DMS53 treated with DMSO at 0.1 percent for 48 hours (cell line): ENCODE measurements at regions not wholly inside any gene's neighbourhood (a gene's known extent, or its start where the extent isn't known, plus 50 kb on each side); places are given as distances from the start of the nearest gene placed in this dataset.

Experiments used
- DNase-seq: peaks from one replicate; lab custom pipeline; 2025; ENCODE audit not compliant: unreplicated experiment; lab: John Stamatoyannopoulos, UW

DNA sequence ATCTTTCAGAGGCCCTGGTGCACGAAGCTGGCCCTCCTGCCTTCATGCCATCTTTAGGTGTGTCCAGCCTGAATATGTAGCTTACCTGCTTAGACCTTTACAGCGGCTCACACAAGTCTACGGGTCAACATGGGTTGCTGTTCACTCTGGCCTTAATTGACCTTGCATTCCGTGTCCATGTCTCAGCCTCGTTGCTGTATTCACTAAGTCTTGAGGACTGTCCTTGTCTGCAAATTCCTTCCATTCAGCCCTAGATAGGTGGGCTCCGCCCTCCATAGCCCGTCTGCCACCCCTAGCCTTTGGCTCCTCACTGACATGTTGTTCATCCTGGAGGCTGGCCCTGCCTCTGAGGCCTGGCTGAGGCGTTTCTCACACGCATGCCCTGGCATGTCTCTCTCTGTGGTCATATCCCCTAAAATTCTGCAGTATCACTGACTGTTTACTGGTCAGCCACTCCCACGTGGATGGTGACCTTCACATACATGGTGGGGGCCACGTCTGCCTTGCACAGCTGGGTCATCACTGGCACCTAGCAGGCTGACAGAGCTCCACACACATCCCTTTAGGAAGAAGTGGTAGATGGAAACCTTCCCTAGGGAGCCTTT, 394.1 kb upstream of the MKI67 start:
- DNase-seq, result no peak

DNA sequence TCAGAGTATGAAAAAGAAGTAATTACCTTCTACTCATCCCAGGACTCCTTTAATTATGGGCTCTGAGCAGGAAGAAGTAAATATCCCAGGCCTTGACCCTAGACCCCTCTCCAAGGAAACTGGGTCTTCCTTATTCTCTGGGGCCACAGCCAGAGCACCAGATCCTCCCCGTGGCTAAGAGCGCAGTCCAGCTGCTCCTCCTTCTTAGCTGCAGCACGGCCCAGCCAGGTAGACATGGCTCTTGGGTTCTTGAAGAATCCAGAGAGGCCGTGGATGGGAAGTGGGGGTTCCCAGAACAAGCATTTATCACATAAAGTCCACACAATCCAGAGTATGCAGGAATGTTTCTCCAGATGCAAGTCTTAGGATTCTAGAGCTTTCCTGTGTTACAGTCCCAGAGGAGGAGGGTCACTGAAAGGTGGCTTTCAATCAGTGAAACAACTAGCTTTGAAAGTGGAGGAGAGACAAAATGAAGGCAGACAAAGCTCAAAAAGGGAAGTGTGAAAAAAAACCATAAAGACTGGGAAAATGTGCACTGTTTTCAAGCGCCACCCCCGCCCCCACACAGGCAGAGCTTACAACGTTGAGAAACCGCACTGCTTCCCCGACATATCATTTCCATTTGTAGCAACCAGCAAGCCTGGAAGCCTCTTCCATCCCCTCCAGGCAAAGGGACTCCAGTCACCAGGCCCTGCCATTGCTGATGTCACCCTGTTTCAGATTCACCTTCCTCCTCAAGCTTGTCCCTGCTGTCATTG, 396.5 kb upstream of the MKI67 start:
- DNase-seq, result no peak

DNA sequence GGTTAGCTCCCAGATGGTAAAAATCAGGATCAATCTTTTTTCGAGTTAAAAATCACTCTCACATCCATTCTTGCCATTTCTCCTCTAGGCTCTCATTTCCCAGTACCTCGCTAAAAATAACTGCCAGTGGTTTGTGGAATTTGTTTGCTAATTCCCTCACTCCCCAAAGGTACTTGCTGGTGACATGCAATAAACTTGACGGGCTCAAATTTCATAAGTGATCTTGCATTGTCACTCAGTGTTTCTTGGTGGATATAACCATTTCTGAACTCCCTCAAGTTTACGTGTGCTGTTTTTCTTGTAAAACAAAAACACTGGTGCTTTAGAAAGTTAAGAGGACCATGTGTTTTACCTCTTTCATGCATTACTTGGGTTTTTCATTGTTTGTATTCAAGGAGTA, 399.2 kb upstream of the MKI67 start:
- no peak for DNase-seq

DNA sequence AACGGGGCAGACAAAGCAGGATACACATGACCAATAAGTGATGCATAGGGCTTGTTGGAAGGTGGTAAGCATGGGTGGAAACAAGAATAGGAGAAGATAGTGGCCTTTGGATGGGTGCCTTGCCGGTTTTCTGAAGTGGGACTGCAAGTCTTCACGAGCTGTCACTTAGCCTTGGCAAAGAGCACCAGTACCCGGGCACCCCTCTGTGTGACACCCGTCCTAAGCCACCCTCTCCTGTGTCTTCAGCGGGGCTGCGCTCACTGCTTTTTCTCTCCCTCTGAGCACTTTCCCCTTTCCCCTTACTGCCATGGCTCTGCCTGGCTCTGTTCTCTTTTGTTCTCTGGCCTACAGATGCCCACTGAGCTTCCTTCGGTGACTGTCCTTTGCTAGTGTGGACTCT, 399.7 kb upstream of the MKI67 start:
- no peak for DNase-seq

DNA sequence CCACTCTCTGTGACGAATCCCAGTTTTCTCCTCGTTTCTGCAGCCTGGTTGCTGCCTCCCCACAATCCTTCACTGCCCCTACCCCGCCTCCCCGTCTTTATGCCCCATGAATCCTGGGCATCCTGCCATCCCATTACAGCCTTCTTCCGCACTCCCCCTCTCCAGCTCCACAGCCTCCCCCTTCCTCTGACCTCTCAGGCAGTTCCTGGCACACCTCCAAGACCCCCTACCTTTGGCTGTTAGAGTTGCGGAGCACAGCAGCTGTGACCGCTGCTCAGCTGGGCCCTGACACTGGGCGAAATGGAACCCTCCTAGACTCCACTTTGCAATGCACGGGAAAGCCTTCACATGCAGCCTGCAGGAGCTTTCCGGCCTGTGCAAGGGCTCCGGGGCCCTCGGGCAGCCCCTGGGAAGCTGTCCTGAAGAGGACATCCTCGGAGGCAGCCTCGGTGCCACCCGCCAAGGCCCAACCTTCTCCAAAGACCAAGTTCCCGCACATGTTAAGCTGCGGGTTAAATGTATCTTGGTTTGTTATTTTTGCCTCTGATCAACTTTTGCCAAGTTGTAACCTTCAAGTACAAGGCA, 400.7 kb upstream of the MKI67 start:
- DNase-seq, result no peak

DNA sequence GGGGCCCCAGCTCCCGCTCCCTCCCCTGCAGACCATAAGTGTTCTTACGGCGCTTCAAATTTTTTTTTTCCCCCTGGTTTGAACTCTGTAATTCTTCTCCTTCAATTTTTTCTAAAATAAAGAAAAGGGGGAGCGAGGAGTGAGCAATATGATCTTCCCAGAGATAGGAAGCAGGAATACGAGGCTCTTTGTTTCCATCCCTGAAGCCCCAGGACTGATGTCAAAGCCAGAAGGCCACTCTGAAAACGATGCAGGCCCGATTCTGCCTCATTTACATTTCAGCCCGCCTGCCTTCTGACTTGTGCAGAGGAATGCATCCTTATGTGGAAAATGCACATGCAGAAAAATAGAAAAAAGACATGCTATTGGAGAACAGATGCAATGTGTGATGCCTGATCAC, 401.5 kb upstream of the MKI67 start:
- no peak for DNase-seq

DNA sequence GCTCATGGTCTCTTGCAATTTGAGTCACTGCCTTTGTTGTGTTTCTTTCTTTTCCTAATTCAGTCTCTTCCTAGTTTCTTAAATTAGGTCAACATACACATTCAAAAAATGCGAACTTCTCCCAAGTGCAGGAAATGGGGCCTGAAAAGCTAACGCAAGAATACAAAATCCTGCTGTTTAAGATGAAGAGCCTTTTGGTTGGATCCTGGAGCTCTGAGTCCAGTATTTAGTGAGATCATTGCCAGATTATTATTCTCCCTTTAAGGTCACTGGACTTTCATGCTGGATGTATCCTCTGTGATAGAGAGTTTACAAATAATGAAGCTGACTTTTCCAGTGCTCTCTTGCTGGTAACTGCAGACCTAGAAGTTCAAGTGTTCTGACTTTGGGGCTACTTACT, 401.9 kb upstream of the MKI67 start:
- DNase-seq, result no peak

DNA sequence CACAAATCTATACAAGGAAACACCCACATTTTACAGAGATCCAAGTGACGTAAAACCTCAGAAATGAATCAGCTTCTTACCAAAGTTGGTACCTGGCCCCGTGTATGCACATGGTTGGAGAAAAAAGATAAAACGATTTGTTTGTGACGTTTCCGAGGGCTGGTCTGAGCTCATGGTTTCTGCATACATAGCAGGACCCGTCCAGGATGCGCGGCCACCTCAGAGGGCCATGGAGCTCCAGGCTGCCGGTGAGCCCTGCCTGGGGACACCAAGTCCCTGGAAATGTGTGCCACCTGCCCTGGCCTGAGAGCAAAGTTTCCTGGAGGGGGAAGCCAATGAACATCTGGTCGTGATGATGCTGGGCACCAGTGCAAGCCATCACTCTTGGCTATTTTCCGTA, 402.6 kb upstream of the MKI67 start:
- no peak for DNase-seq

DNA sequence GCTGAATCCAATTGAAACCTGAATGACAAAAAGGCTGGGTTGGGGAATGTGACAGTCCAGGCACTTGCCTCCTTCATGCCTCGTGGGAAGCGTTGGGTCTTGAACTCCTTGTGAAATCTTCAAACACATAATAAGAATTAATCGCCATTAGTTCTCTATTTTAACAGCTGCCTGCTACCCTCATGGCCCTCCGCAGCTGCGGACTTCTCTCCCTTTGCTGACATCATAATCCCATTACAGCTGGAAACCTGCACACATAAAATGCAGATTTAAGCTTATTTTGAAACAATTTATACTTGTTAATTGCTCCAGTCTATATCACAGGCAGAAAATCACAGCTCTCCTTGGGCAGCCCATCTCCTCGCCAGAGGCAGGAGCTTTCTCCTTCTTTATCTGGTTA, 403.0 kb upstream of the MKI67 start:
- DNase-seq, result no peak

DNA sequence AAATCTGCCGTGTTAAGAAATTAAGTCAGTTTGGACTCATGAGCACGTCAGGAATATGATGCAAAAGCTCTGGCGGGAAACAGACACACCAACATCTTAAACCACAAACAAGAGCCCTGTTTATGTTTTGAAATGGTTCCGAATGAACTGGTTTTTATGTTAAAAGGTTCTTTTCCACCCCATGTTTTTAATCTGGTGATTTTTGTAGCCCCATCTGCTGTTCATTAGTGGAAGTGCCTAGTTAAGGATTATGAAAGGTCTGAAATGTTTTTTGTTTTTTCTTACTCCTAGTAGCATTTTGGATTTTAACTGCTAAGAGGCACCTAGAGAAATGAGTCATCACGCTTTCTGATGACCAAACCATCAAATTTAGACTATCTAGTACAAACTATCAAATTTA, 404.1 kb upstream of the MKI67 start:
- no peak for DNase-seq

DNA sequence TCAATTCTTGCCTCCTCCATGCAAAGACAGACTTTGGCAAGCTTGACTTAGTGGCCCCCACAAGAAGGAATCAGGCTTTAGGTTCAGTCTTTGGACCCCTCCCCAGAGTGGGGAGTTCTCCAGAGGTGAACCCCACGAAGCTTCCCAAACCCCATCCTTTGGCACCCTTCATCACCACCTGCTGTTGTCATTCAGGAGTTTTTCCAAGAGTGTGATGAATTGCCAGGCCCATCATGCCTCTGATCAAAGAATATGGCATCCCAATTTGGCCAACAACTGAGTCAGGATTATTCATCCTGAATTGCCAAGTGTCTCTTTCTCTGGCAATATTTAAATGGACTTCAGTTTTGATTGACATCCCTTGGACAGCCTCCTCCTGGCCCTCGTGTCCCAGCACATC, 404.7 kb upstream of the MKI67 start:
- DNase-seq, result no peak

DNA sequence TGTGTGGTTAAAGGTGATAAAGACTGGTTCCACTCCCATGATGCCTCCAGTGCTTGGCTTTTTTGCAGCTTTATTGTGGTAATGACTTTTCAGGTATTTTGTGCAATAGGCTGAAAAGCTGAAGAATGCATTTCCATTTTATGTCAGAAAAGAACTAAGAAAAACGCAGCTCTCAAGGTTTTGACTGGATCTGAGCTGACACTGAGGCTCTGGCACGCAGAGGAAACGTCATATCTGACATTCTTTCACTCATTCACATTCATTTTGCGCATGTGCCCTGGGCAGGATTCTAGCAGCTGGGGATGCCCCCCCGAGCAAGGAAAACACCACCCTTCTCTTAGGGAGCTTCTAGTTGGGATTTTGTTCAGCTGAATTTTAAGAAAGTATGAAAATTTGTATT, 408.5 kb upstream of the MKI67 start:
- DNase-seq, result no peak

DNA sequence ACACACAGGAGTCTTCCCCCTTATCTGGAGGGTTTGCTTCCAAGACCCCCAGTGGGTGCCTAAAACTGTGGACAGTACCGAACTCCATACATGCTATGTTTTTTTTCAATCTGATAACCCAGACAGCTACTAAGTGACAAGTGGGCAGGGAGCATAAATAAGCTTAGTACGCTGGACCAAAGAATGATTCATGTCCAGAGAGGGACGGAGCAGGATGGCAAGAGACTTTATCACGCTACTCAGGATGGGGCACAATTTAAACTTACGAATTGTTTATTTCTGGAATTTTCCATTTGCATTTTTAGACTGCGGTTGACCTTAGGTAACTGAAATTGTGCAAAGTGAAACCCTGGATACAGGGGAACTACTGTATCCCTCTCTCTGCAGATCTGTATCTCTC, 410.0 kb upstream of the MKI67 start:
- DNase-seq, result no peak

DNA sequence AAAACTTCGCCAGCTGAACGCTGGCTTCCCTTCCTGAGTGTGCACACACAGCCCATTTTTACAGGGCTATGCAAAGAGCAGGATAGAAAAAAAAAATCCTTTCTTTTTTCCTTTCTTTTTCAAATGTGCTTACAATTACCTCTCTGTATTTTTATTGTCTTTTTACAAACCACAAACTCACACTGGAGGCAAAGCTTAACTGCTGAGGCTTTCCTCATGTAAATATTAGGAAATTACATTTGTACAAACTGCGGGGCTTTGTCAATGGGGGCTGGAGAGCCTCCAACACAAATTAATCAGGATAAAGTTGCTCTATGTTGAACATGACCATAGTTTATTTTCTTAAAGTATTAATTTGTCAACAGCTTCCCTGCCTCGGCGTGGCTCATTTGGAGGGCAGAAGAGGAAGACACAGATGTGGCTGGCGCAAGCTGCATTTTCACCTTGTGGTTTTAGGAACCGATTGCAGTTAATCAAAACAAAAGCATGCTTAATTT, 411.7 kb upstream of the MKI67 start:
- no peak for DNase-seq

DNA sequence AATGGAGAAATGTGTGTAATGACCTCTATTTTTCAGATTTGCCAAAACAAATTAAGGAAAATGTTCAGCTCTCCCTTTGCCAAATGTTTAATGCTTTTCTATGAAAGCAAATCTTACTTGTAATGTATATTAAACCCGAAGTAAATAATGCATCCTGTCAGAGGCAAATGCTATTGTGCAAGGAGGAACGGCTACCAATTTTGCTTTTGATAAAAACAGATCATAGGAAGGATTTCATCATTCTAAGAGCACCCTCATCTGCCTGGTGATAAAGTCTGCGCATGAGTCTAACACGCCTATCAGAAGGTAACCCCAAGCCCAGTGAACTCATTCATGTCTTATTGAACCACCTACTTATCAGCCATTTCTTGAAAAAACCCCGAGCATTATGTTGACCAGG, 412.4 kb upstream of the MKI67 start:
- no peak for DNase-seq

DNA sequence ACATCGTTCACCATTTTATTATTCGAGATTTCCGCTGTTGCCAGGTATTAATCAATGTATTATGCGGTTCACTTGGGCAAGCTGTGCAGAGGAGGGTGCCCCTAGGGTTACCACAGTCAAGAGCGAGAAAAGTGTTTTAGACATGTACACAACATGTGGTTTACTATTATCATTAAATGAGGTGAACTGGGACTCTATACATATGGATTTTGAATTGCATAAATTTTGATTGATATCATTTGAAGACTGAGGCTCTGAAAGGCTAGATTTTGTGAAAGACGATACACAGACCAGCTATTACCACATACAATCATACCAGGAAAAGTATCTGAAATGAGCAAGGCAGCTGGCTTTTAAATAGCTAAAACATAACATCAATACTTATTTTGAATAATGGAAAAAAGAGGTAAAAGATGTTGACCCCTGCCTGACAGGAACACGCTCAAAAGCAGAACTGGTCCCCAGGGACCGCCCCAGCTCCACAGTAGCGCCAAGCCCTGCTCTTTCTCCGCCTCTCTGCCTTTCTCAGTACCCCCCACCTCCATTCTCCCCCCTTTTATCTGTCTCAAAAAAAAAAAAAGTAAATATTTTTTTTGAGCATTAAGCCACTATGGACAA, 413.4 kb upstream of the MKI67 start:
- no peak for DNase-seq

DNA sequence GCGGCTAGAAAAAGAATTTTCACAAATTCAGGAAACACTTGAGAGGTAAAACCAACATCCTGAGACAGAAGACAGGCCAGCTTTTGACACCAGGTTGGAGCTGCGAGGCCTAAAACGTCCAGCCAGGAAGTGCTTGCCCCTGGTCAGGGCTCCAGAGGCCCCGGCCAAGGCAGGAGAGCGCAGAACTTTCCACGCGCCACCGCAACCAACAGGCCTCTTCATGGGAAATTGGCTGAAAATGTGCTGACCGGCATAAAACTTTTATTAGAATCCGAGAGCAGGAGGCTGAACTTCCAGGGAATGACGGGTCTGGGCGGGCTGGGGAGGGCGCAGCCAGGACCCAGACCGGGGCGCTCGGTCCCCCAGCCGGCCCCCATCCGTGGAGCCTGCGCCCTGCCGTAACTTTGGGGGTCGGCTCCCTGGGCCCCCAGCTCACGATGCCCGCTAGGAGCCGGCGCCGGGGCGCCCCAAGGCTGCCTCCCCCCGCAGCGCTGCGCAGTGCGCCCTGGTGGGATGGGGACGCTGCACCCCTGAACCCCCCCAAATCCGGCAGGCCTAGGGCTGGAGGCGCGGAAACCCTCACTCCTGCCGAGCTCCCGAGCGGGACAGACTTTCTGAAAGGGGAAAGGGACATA, 414.0 kb upstream of the MKI67 start:
- DNase-seq, result no peak

DNA sequence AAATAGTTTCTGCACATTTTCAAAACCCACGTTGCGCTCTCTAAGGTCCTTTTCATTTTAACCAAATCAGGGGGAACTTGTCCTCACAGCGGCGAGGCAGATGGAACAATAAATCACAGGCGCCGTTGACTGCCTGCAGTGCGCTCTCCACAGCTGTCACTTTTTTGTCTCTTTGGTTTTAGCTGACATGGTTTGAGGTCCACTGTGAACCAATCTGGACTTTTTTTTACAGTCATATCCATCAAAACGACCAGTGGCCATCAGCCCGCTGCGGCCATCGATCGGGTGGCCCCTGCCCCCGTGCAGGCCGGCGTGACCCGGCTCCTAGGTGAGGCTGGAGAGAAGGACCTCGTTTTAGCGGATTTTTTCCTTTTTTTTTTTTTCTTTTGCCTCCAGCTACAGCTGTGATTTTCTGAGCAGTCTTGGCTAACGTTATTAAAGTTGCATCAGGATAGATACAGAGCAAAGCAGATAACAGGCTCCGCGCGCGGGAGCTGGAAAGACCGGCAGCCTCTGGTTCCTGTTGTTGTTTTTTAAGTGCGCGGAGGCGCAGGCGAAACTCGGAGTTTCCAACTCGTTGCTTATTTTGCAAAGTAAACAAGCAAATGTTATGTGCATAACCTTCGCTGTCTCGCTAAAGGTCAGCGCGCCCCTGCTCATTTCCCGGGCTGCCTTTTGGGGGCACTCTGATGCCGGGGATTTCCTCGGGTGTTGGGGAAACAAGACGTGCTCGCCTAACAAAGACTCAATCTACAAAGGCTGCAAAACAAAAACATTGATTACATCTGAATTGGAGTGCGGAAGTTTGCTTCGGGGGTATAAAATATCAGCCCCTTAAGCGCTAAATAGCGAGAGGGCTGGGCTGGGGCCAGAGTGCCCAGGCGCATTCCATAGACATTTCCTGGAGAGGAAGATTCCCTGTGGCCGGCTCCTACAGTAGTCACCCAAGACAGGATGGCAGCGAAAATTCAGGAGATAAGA, 414.8 kb upstream of the MKI67 start:
- no peak for DNase-seq

DNA sequence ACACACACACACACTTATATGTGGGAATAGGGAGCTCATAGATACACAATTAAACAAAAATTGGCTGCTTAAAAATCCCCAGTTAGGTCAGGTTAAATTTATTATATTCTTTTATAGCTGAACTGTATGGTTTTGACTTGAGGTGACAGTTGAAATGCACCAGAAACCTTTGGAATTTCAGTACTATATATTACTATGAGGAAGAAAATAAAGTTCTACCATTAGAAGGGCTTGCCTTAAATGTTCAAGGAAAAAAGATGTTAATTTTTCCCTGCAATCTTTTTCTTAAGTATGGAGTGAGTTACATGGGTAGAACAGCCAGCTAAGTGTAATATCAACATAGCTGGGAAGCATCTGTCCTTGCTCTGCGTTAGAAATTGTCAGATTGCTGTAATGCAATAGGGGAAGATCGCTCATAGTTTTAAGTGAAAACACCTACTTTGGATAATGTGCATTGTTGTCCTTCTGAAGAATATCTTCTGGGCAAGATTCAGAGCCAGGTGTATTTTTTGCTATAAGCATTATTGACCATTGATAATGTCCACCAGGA, 415.8 kb upstream of the MKI67 start:
- no peak for DNase-seq

DNA sequence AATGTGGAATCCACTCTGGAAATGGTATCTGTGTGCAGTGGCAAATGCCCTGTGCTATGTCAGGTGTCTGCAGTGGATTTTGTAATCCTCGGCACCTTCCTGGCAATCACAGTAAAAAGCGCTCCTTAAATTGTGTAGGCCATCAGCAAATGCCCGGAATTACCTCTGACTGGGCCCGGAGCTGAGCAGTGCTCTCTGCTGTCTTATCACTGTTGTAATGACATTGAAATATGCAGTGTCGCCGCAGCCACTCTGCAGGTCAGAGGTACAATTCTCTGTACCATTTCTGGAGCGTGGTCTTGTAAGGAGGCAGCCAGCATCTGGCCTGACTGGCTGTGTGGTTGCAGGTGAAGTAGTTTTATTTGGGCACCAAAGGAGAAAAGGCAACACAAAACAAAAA, 416.4 kb upstream of the MKI67 start:
- no peak for DNase-seq
